T-helper 1 cell treated with Interleukin-12 subunit alpha and Interleukin-12 subunit beta and Interleukin-4 antibody, amounts not matched to agents 30 μg/mL and 1 μg/mL, for 36 hours (primary cell): ENCODE measurements at regions not wholly inside any gene's neighbourhood (a gene's known extent, or its start where the extent isn't known, plus 50 kb on each side); places are given as distances from the start of the nearest gene placed in this dataset.

ENCODE experiments used
- H3K27ac Mint-ChIP-seq: one replicate; pipeline ENCODE4 v1.8.0; 2021; ENCODE audit warnings: mild to moderate bottlenecking, mixed read lengths
- H3K27me3 Mint-ChIP-seq: one replicate; pipeline ENCODE4 v1.8.0; 2021; ENCODE audit warnings: low read depth, mixed read lengths
- H3K36me3 Mint-ChIP-seq: one replicate; pipeline ENCODE4 v1.8.0; 2021; ENCODE audit warnings: low read depth, mixed read lengths
- H3K4me1 Mint-ChIP-seq: one replicate; pipeline ENCODE4 v1.8.0; 2021; ENCODE audit warnings: low read depth, mixed read lengths
- H3K4me3 Mint-ChIP-seq: one replicate; pipeline ENCODE4 v1.8.0; 2021; ENCODE audit warnings: mild to moderate bottlenecking, moderate library complexity, mixed read lengths
- H3K9me3 Mint-ChIP-seq: one replicate; pipeline ENCODE4 v1.8.0; 2021; ENCODE audit warnings: mixed read lengths

DNA sequence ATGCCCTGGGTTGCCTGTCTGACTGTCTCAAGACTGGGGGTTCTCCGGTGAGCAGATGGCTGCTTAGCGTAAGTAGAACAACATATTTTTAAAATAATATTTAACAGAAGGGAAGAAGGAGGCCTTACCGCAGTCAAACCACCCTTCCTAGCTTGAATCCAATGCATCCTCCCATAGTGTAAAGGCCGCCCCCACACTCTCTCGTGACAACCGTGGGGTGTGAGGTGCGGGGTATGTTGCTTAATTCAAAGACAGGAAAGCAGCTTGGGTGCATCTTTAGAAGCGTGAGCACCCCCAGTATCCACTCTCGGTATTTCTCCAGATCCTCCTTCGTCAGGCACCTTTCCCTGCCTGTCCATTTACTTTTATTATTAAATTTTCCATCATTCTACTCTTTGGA, 501.2 kb upstream of the CDH4 start:
- Mint-ChIP-seq H3K27me3 (no peaks in the 10 kb centered on the region), H3K9me3 (no peaks in the 10 kb centered on the region), H3K36me3 (no peaks in the 10 kb centered on the region), H3K27ac (no peak overlapping the region), H3K4me3 (no peak overlapping the region), H3K4me1 (no peaks in the 10 kb centered on the region)

- H3K9me3 Mint-ChIP-seq = no peaks in the 10 kb centered on the region
- no peak overlapping the region for H3K4me3 Mint-ChIP-seq
Measured at GRCh38 chr20:60751826-60752225, 500.2 kb upstream of the CDH4 start.

DNA sequence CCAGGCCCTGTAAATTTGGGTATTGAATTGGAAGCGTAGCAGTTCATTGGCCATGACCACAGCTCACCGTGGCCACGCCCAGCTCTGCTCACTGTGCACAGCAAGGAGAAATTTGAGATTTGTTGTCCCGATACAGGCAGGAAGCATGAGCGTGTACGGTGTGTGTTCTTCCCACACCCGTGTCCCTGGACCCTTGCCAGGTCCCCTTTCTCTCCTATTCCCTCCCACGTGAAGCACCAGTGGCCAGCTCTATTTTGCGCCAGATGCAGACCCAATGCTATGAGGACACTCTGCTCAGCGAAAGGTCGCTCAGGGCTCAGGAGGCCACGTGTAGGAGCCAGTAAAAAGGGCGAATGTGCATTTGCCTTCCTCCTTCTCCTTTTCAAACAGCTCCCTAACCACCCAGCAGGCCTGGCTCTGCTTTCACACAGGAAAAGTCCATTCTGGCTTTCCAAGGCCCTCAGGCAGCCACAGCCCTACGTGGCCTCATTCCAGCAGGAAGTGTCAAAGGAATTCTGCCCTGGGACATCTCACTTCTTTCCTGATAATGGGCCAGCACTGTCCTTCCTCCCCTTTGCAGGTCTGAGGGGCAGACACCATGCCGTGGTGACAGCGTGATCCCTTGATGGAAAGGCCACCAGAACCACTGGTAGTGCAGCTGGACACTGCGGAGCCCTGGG, 499.2 kb upstream of the CDH4 start:
- H3K27ac Mint-ChIP-seq = no peak overlapping the region
- no peaks in the 10 kb centered on the region for H3K9me3 Mint-ChIP-seq
- no peaks in the 10 kb centered on the region for H3K36me3 Mint-ChIP-seq
- H3K27me3 Mint-ChIP-seq = no peaks in the 10 kb centered on the region
- H3K4me3 Mint-ChIP-seq = no peak overlapping the region
- H3K4me1 Mint-ChIP-seq = no peaks in the 10 kb centered on the region

More at GRCh38 chr20:60751826-60752225, 500.2 kb upstream of the CDH4 start:
- Mint-ChIP-seq H3K27me3 (no peaks in the 10 kb centered on the region), H3K4me1 (no peaks in the 10 kb centered on the region), H3K27ac (no peak overlapping the region), H3K36me3 (no peaks in the 10 kb centered on the region)

DNA sequence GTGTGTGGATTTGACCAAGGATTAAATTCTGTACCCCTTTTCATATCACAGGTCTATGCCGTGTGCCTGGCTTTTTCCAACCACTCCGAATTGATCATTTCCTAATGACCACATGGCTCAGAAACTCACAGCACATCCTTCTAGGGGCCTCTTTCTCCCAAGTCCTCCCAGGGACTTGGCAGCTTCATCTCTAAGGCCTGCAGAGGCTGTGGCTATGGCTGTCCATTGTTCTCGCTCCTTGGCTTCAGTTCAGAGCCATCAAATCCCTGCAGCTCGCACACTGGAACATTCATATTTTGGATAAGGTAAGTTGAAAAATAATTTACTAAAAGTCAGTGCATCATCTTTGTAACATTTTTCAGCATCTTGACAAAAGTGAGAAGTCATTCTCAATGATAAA, 497.2 kb upstream of the CDH4 start:
- Mint-ChIP-seq H3K27me3 (no peaks in the 10 kb centered on the region), H3K4me1 (no peaks in the 10 kb centered on the region), H3K27ac (no peak overlapping the region)

DNA sequence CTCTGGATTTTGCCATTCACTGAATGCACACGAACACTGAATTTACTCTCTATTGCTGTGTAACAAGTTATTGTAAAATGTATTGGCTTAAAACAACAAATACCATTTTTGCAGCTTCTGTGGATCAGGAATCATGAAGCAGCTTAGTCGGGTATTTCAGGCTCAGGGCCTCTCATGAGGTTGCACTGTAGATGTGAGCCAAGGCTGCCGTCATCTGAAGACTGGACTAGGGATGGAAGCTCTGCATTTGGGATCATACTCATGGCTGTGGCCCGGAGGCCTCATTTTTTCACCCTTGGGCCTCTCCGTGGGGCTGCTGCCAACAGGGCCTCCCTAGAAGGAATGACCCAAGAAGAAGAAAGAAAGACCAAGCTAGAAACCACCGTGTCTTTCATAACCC, 492.4 kb upstream of the CDH4 start:
- H3K27me3 Mint-ChIP-seq = no peaks in the 10 kb centered on the region
- no peaks in the 10 kb centered on the region for H3K36me3 Mint-ChIP-seq
- no peak overlapping the region for H3K27ac Mint-ChIP-seq
- H3K4me3 Mint-ChIP-seq = no peak overlapping the region
- H3K4me1 Mint-ChIP-seq = no peaks in the 10 kb centered on the region
- H3K9me3 Mint-ChIP-seq = no peaks in the 10 kb centered on the region

More for the DNA sequence above, 497.2 kb upstream of the CDH4 start:
- Mint-ChIP-seq H3K36me3 (no peaks in the 10 kb centered on the region), H3K4me3 (no peak overlapping the region), H3K9me3 (no peaks in the 10 kb centered on the region)

- no peaks in the 10 kb centered on the region for H3K4me1 Mint-ChIP-seq
- no peaks in the 10 kb centered on the region for H3K27me3 Mint-ChIP-seq
- no peaks in the 10 kb centered on the region for H3K9me3 Mint-ChIP-seq
- H3K27ac Mint-ChIP-seq = no peak overlapping the region
- no peak overlapping the region for H3K4me3 Mint-ChIP-seq
- H3K36me3 Mint-ChIP-seq = no peaks in the 10 kb centered on the region
Measured at GRCh38 chr20:60760256-60761000, 491.6 kb upstream of the CDH4 start.

DNA sequence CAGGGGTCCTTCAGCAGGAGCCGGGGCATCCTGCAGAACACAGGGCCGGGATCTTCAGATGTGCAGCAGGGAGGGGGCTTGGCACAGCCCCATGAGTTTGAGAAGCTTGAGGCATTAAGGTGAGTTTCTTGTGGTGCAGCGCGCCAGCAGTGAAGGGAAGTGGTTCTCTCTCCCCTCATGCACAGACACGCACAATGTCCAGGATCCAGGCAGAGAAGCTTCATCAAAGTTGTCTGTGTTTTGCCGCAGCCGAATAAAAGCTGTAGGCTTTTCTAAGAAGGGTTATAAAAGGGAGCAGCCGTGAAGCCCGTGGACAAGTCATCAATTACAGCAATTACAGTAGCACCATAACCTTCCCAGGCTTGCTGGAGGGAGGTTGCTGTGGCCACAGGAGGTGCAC, 491.0 kb upstream of the CDH4 start:
- no peaks in the 10 kb centered on the region for H3K4me1 Mint-ChIP-seq
- no peaks in the 10 kb centered on the region for H3K27me3 Mint-ChIP-seq

GRCh38 chr20:60762386-60762785, 489.7 kb upstream of the CDH4 start:
- no peaks in the 10 kb centered on the region for H3K9me3 Mint-ChIP-seq
- no peak overlapping the region for H3K4me3 Mint-ChIP-seq
- H3K4me1 Mint-ChIP-seq = no peaks in the 10 kb centered on the region
- no peaks in the 10 kb centered on the region for H3K36me3 Mint-ChIP-seq
- H3K27ac Mint-ChIP-seq = no peak overlapping the region
- no peaks in the 10 kb centered on the region for H3K27me3 Mint-ChIP-seq

More for the DNA sequence above, 491.0 kb upstream of the CDH4 start:
- Mint-ChIP-seq H3K36me3 (no peaks in the 10 kb centered on the region), H3K4me3 (no peak overlapping the region), H3K9me3 (no peaks in the 10 kb centered on the region), H3K27ac (no peak overlapping the region)

DNA sequence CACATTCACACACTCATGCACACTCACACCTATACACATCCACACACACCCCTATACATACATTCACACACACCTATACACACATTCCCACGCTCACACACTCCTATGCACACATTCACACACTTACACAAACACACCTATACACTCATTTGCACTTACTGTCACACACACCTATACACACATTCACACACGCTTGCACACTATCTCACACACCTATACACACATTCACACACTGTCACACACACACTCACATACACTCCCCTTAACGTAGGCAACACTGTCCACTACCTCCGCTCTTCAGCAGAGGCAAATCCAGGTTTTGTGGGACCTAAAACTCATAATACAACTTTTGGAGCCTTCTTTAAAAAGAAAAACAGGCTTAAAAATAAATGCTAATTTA, 487.7 kb upstream of the CDH4 start:
- H3K9me3 Mint-ChIP-seq = no peaks in the 10 kb centered on the region
- H3K4me3 Mint-ChIP-seq = no peak overlapping the region
- no peaks in the 10 kb centered on the region for H3K27me3 Mint-ChIP-seq
- no peak overlapping the region for H3K27ac Mint-ChIP-seq
- H3K36me3 Mint-ChIP-seq = no peaks in the 10 kb centered on the region
- H3K4me1 Mint-ChIP-seq = no peaks in the 10 kb centered on the region

DNA sequence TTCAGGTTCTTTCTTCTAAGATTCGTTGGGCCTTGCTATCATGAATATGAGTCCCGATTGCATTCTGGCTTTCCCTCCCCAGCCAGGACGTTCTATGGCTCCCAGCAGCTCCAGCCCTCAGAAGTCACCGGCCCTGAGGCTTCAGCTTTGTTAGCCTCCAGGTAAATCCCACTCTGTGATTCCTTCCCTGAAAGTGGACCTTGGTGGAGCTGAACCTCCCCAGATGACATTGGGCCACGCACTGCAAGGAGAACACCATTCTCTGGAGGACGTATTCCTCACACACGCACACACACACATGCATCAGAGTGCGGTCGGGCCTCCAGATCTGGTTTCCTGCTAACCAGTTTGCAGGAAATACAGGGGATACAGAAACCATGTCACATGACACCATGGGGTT, 487.3 kb upstream of the CDH4 start:
- Mint-ChIP-seq H3K36me3 (no peaks in the 10 kb centered on the region), H3K9me3 (no peaks in the 10 kb centered on the region), H3K27ac (no peak overlapping the region), H3K4me3 (no peak overlapping the region), H3K4me1 (no peaks in the 10 kb centered on the region), H3K27me3 (no peaks in the 10 kb centered on the region)

- H3K27ac Mint-ChIP-seq = no peak overlapping the region
- H3K27me3 Mint-ChIP-seq = no peaks in the 10 kb centered on the region
- no peaks in the 10 kb centered on the region for H3K9me3 Mint-ChIP-seq
- no peaks in the 10 kb centered on the region for H3K36me3 Mint-ChIP-seq
- no peaks in the 10 kb centered on the region for H3K4me1 Mint-ChIP-seq
- no peak overlapping the region for H3K4me3 Mint-ChIP-seq
Measured at GRCh38 chr20:60765821-60766403, 486.1 kb upstream of the CDH4 start.

DNA sequence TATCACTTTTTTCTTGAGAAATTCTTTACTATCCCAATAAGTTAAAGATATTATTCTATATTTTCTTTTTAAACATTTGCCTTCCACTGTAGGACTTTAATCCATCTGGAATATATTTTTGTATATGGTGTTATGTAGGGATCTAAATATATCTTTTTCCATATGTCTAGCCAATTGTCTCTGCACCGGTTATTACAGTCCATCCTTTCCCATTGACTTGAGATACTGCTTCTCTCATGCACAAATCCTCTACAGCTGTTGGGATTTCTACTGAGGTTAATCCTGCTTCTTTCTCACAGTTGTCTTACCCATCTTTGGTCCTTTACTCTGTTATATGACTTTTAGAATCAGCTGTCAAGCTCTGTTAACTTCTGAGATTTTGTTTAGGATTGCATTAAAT, 483.8 kb upstream of the CDH4 start:
- no peaks in the 10 kb centered on the region for H3K4me1 Mint-ChIP-seq

GRCh38 chr20:60780388-60781025, 471.6 kb upstream of the CDH4 start:
- no peaks in the 10 kb centered on the region for H3K9me3 Mint-ChIP-seq
- H3K27me3 Mint-ChIP-seq = no peaks in the 10 kb centered on the region
- H3K36me3 Mint-ChIP-seq = no peaks in the 10 kb centered on the region
- H3K27ac Mint-ChIP-seq = no peak overlapping the region
- H3K4me3 Mint-ChIP-seq = no peak overlapping the region
- no peaks in the 10 kb centered on the region for H3K4me1 Mint-ChIP-seq

More for the DNA sequence above, 483.8 kb upstream of the CDH4 start:
- Mint-ChIP-seq H3K4me3 (no peak overlapping the region), H3K27ac (no peak overlapping the region), H3K9me3 (no peaks in the 10 kb centered on the region), H3K27me3 (no peaks in the 10 kb centered on the region), H3K36me3 (no peaks in the 10 kb centered on the region)

GRCh38 chr20:60782959-60783625, 469.0 kb upstream of the CDH4 start:
- H3K27me3 Mint-ChIP-seq = no peaks in the 10 kb centered on the region
- no peaks in the 10 kb centered on the region for H3K4me1 Mint-ChIP-seq
- no peak overlapping the region for H3K27ac Mint-ChIP-seq
- H3K4me3 Mint-ChIP-seq = no peak overlapping the region
- no peaks in the 10 kb centered on the region for H3K9me3 Mint-ChIP-seq
- no peaks in the 10 kb centered on the region for H3K36me3 Mint-ChIP-seq
